WERI-Rb-1 (cell line): ENCODE measurements at regions not wholly inside any gene's neighbourhood (a gene's known extent, or its start where the extent isn't known, plus 50 kb on each side); places are given as distances from the start of the nearest gene placed in this dataset.

ENCODE experiments used
- DNase-seq: peaks from one replicate; pipeline ENCODE4 v3.0.0-alpha.2; 2020
- H3K27ac ChIP-seq: fragments of 250-450 bp; sonication (Bioruptor Pico); 2 replicates; pipeline ENCODE4 v1.5.1; 2020; ENCODE audit warnings: mild to moderate bottlenecking, moderate library complexity
- H3K27me3 ChIP-seq: fragments of 250-450 bp; sonication (Bioruptor Pico); 2 replicates; pipeline ENCODE4 v1.5.1; 2021; ENCODE audit warnings: mild to moderate bottlenecking, low read depth, moderate library complexity; ENCODE audit not compliant: insufficient read depth, severe bottlenecking
- H3K36me3 ChIP-seq: fragments of 250-450 bp; sonication (Bioruptor Pico); 2 replicates; pipeline ENCODE4 v1.5.1; 2020; ENCODE audit warnings: mild to moderate bottlenecking, moderate library complexity
- H3K4me3 ChIP-seq: 2 replicates; pipeline ENCODE4 v1.5.1; 2011; ENCODE audit warnings: low read depth, mild to moderate bottlenecking, control low read depth, low read length
- H3K9me3 ChIP-seq: fragments of 250-450 bp; sonication (Bioruptor Pico); 2 replicates; pipeline ENCODE4 v1.5.1; 2021; ENCODE audit warnings: mild to moderate bottlenecking, moderate library complexity; ENCODE audit not compliant: severe bottlenecking
- TF ChIP-seq, protein P1 (sequence below): IDR thresholded peaks from 2 replicates; pipeline ENCODE4 v1.5.1; 2011; ENCODE audit warnings: low read depth, mild to moderate bottlenecking, control low read depth, inconsistent platforms, low read length

GRCh38 chr5:130578354-130578753, 586.7 kb downstream of the HINT1 start:
- H3K4me3 ChIP-seq, result no peak overlapping the region

DNA sequence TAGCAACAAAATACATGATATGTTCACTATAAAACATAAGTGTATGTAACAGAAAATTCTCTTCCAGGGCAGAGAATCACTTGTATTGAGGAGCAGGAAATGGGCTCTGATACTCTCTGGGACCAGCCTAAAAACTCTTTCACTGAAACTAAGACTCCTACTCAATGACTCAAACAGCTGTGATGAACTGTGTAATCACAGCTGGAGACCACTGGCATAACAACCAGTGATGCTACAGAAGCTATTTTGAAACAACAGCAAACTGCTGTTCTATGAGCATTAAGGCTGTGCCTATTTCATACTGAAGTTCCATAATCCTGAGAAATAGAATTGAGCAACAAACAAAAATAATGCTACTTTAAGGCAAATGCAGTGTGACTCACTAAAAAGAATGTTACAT, 594.0 kb downstream of the HINT1 start:
- TF ChIP-seq, protein P1, sequence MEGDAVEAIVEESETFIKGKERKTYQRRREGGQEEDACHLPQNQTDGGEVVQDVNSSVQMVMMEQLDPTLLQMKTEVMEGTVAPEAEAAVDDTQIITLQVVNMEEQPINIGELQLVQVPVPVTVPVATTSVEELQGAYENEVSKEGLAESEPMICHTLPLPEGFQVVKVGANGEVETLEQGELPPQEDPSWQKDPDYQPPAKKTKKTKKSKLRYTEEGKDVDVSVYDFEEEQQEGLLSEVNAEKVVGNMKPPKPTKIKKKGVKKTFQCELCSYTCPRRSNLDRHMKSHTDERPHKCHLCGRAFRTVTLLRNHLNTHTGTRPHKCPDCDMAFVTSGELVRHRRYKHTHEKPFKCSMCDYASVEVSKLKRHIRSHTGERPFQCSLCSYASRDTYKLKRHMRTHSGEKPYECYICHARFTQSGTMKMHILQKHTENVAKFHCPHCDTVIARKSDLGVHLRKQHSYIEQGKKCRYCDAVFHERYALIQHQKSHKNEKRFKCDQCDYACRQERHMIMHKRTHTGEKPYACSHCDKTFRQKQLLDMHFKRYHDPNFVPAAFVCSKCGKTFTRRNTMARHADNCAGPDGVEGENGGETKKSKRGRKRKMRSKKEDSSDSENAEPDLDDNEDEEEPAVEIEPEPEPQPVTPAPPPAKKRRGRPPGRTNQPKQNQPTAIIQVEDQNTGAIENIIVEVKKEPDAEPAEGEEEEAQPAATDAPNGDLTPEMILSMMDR, result no peak
- no peak overlapping the region for H3K4me3 ChIP-seq
- no peaks in the 10 kb centered on the region for H3K36me3 ChIP-seq
- H3K27ac ChIP-seq, result no peak overlapping the region
- no peaks in the 10 kb centered on the region for H3K27me3 ChIP-seq
- H3K9me3 ChIP-seq, result peaks cover 3% of the 10 kb centered on the region
- DNase-seq, result no peak

More at GRCh38 chr5:130578354-130578753, 586.7 kb downstream of the HINT1 start:
- Histone ChIP-seq H3K36me3 (no peaks in the 10 kb centered on the region), H3K27ac (no peak overlapping the region), H3K9me3 (no peaks in the 10 kb centered on the region), H3K27me3 (no peaks in the 10 kb centered on the region)
- TF ChIP-seq, protein P1, result no peak
- DNase-seq, result no peak

GRCh38 chr5:130568791-130569190, 596.3 kb downstream of the HINT1 start:
- no peak overlapping the region for H3K4me3 ChIP-seq
- no peak for DNase-seq
- H3K9me3 ChIP-seq, result peaks cover 3% of the 10 kb centered on the region
- H3K27ac ChIP-seq, result no peak overlapping the region
- TF ChIP-seq, protein P1, result no peak
- no peaks in the 10 kb centered on the region for H3K36me3 ChIP-seq
- H3K27me3 ChIP-seq, result no peaks in the 10 kb centered on the region

DNA sequence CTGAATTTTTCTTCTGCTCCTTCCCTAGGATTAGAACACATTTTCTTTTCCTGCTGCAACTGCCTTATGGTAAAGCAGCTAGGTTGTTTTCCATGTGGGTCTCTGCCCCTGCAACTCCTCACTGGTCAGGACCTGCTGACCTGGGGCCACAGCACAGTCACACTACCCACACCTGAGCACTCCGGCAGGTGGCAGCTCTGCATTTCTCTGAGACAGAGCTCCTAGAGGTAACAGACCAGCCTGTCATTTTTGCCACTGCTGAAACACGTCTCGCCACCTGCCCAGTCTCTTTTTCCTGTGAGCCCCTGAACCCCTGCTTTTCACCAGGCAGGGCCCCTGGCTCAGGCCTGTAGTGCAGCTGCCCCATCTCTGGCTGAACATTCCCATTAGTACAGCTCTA, 609.6 kb downstream of the HINT1 start:
- Histone ChIP-seq H3K4me3 (no peak overlapping the region), H3K27me3 (no peaks in the 10 kb centered on the region), H3K9me3 (no peaks in the 10 kb centered on the region), H3K27ac (no peak overlapping the region), H3K36me3 (no peaks in the 10 kb centered on the region)
- DNase-seq, result no peak
- TF ChIP-seq, protein P1, result no peak

DNA sequence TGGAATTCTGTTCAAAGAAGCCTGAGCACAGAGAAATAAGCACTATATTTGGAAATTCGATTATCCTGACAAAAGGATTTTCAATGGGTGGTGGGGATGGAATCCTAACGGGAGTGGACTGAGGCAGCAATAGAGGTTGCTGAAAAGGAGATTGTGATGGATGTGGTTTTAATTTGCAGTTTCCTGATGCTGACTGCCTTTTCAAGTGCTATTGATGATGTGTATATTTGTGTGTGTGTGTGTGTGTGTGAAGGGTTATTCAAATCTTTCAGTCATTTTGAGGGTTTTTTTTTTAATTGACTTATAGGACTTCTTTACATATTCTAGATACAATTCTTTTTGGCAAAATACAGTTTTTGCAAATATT, 614.5 kb downstream of the HINT1 start:
- TF ChIP-seq, protein P1, result no peak
- no peaks in the 10 kb centered on the region for H3K27me3 ChIP-seq
- H3K4me3 ChIP-seq, result no peak overlapping the region
- H3K36me3 ChIP-seq, result no peaks in the 10 kb centered on the region
- H3K9me3 ChIP-seq, result no peaks in the 10 kb centered on the region
- DNase-seq, result no peak
- no peak overlapping the region for H3K27ac ChIP-seq

DNA sequence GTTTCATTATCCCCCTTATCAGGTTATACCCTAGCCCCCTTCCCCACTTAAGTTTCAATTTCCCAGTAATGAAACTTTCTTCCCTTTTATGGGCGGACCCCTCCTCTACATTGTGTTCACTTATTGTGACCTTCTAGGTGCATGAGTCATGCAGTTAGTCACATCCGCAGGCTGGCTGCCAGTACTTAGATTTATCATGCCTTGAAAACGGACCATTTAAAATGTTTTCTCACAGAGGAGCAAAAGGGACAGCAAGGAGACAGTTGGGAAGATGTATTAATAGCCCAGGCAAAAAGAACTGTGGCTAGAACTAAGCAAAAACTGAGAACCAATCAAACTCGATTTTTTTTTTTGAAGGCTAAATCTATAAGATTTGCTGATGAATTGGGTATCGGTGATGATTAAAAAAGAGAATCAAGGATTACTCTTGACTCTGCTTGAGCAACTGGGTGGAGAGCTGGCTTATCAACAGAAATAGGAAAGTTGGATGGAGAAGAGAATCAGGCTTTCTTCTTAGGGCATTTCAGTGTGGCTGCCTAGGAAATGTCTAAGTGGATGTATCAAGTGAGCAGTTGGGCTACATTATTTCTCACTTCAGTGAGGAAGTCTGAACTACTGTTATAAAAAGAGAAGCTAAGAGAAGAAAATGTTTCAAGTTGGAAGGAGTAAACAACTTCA, 615.0 kb downstream of the HINT1 start:
- no peaks in the 10 kb centered on the region for H3K36me3 ChIP-seq
- no peak overlapping the region for H3K27ac ChIP-seq
- H3K9me3 ChIP-seq, result no peaks in the 10 kb centered on the region
- TF ChIP-seq, protein P1, result no peak
- DNase-seq, result no peak
- no peak overlapping the region for H3K4me3 ChIP-seq
- no peaks in the 10 kb centered on the region for H3K27me3 ChIP-seq
